HG03442 (cell line): ENCODE measurements at regions not wholly inside any gene's neighbourhood (a gene's known extent, or its start where the extent isn't known, plus 50 kb on each side); places are given as distances from the start of the nearest gene placed in this dataset.

Experiments used
- ATAC-seq: cut with Tn5 transposase; IDR thresholded peaks from one replicate; pipeline ENCODE4 v1.9.1; 2021; ENCODE audit warnings: mild to moderate bottlenecking, moderate library complexity; ENCODE audit not compliant: unreplicated experiment

- no peak for ATAC-seq
Measured at GRCh38 chr7:22913158-22913557, 90.5 kb upstream of the TOMM7 start.

- ATAC-seq: no peak
Measured at GRCh38 chr7:22911889-22912288, 89.2 kb upstream of the TOMM7 start.

GRCh38 chr7:22909917-22910316 lies 87.3 kb upstream of the TOMM7 start:
- no peak for ATAC-seq

GRCh38 chr7:22907805-22908204 lies 85.2 kb upstream of the TOMM7 start:
- no peak for ATAC-seq

- no peak for ATAC-seq
Measured at GRCh38 chr7:22900784-22901183, 78.1 kb upstream of the TOMM7 start.

GRCh38 chr7:22900101-22900500 lies 77.5 kb upstream of the TOMM7 start:
- ATAC-seq: no peak

GRCh38 chr7:22896917-22897316 lies 74.3 kb upstream of the TOMM7 start:
- ATAC-seq: no peak

GRCh38 chr7:22895828-22896165 lies 73.1 kb upstream of the TOMM7 start:
- no peak for ATAC-seq

- no peak for ATAC-seq
Measured at GRCh38 chr7:22895140-22895827, 72.6 kb upstream of the TOMM7 start.

- no peak for ATAC-seq
Measured at GRCh38 chr7:22894546-22894945, 71.9 kb upstream of the TOMM7 start.

- no peak for ATAC-seq
Measured at GRCh38 chr7:22890773-22891172, 68.1 kb upstream of the TOMM7 start.

- peak; percentile 91 for ATAC-seq
Measured at GRCh38 chr7:22885797-22886261, 63.2 kb upstream of the TOMM7 start.

- peak; percentile 42 for ATAC-seq
Measured at GRCh38 chr7:22884911-22885788, 62.5 kb upstream of the TOMM7 start.

GRCh38 chr7:22882106-22882505 lies 59.5 kb upstream of the TOMM7 start:
- no peak for ATAC-seq

- ATAC-seq: no peak
Measured at GRCh38 chr7:22879709-22880306, 57.2 kb upstream of the TOMM7 start.

GRCh38 chr7:22879280-22879679 lies 56.6 kb upstream of the TOMM7 start:
- ATAC-seq: no peak

- ATAC-seq: no peak
Measured at GRCh38 chr7:22876986-22877729, 54.5 kb upstream of the TOMM7 start.

GRCh38 chr7:22875470-22875869 lies 52.8 kb upstream of the TOMM7 start:
- no peak for ATAC-seq

- ATAC-seq: no peak
Measured at GRCh38 chr7:22874904-22875303, 52.3 kb upstream of the TOMM7 start.
